ENCODE measurements at regions not wholly inside any gene's neighbourhood (a gene's known extent, or its start where the extent isn't known, plus 50 kb on each side); places are given as distances from the start of the nearest gene placed in this dataset.

DNA sequence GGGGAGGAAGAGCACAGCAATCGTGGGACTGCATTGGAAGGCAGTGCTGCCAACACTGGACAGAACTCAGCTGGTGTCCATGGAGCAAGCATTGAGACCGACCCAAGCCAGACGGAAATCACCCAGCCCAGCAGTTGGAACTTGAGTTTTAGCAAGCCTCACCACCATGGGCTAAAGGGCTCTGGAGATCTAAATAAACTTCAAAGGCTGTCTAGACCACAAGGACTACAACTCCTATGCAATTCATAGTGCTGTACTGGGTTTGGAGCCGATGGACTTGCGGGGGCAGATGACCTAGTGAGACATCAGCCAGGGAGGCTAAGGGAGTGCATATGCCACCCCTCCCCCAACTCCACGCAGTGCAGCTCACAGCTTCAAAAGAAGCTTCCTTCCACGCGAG, 243.6 kb upstream of the SLC39A10 start:
- no peak for DNase-seq (ENCODE audit: low read depth in 4 of 4, low spot score in 1 of 4)

GRCh38 chr2:195411219-195411687, 245.8 kb upstream of the SLC39A10 start:
- DNase-seq (ENCODE audit: low read depth in 4 of 4, low spot score in 1 of 4) = no peak

DNA sequence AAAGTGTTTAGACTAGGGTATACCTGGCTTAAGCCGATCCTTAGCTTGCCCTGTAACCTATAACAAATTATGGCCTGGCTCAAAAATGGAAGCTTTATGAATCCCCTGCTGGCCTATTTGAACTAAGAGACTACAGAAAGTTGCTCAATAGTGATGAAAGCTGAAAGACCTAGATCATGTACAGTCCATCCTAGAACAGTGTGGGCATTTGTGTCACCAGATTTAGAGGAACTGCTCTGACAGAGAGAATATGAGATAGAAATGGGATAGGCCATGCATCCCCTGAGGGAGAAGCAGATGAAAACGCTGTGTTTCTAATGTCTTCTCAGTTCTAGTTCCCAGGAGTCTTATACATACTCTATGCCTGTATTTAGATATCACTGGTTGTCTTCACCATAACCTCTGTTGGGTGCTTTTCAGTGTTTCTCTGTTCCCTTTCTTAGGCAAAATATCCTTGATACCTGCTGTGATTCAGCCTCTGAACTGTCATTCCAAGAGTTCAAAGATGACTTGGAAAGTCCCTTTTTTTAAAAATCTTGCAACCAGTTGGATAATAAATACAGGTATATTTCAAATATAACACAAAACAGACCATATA, 246.9 kb upstream of the SLC39A10 start:
- no peak for DNase-seq (ENCODE audit: low read depth in 4 of 4, low spot score in 1 of 4)

DNA sequence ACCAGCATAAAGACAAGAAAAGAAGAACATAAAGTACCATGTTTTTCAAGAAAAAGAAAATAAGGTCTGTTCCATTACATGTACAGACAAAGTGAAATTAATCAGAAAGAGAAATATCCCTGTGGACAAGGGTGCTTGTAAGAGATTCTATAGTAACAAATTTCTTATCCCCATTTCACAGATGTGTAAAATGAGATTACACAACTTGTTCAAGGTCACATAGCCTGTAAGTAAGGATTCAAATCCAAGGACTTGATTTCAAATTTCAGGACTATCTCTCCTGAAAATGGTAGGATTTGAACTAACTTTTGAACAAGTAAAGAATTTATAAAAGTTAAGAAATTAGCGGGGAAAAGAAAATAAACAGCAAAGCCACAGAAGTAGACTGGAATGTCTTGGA, 248.2 kb upstream of the SLC39A10 start:
- no peak for DNase-seq (ENCODE audit: low read depth in 4 of 4, low spot score in 1 of 4)

GRCh38 chr2:195408196-195408595, 248.8 kb upstream of the SLC39A10 start:
- DNase-seq (ENCODE audit: low read depth in 4 of 4, low spot score in 1 of 4) = no peak

DNA sequence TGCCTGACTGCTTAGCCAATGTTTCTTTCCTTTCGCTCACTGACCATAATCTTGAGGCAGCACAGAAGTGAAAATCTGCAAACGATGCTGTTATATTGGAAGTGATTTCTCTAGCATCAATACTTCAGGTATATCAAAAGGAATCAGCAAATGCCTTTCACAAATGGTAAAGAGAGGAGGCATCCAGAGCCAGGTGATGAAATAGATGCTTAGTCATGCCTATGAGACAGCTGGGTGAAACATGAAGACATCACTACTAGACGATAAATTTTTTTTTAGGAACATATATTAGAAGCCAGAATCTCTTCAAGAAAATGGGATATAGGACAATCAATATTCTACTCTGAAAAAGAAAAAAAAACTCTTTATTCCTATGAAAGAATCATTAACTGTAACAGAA, 249.2 kb upstream of the SLC39A10 start:
- DNase-seq (ENCODE audit: low read depth in 4 of 4, low spot score in 1 of 4) = no peak

DNA sequence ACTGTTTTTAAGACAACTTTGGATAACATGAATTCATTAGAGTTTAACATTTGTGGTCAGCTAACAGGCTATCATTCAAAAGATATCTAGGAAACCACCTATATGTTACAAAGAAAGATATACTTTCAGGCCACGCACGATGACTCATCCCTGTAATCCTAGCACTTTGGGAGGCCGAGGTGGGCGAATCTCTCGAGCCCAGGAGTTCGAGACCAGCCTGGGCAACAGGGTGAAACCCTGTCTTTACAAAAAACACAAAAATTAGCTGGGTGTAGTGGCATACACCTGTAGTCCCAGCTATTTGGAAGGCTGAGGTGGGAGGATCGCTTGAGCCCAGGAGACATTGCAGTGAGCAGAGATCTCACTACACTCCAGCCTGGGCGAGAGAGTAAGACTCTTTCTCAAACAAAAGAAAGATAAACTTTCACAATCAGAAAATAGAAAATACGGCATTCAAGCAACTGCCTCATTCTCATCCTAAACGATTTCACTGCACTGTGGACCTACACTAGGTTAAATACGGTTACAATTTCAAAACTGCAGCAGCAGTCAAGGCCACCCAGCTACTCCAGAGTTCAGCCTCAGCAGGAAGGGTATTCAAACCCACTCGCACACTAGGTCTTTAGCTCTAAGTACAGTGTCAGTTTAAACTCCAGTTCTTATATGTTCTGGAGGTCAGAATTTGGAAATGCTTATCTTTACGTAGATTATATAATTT, 250.0 kb upstream of the SLC39A10 start:
- DNase-seq (ENCODE audit: low read depth in 4 of 4, low spot score in 1 of 4) = no peak

DNA sequence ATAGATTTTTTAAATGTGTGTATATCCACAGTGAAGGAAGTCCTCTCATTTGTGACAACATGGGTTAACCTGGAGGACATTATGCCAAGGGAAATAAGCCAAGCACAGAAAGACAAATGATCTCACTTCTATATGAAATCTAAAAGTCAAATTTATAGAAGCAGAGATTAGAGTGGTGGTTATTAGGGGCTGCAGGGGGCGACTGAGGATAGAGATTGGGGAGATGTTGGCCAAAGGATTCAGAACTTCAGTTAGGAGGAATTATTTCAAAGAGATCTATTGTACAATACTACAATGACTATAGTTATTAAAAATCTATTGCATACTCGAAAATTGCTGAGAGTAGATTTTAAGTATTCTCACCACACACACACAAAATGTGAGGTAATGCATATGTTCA, 252.4 kb upstream of the SLC39A10 start:
- no peak for DNase-seq (ENCODE audit: low read depth in 4 of 4, low spot score in 1 of 4)

- DNase-seq (ENCODE audit: low read depth in 4 of 4, low spot score in 1 of 4) = no peak
These were observed 260.5 kb upstream of the SLC39A10 start for GRCh38 chr2:195396479-195396878.

GRCh38 chr2:195395362-195395761, 261.7 kb upstream of the SLC39A10 start:
- DNase-seq (ENCODE audit: low read depth in 4 of 4, low spot score in 1 of 4) = no peak

- DNase-seq (ENCODE audit: low read depth in 4 of 4, low spot score in 1 of 4) = no peak
These were observed 264.3 kb upstream of the SLC39A10 start for GRCh38 chr2:195392446-195393336.

GRCh38 chr2:195390686-195391321, 266.2 kb upstream of the SLC39A10 start:
- no peak for DNase-seq (ENCODE audit: low read depth in 4 of 4, low spot score in 1 of 4)

DNA sequence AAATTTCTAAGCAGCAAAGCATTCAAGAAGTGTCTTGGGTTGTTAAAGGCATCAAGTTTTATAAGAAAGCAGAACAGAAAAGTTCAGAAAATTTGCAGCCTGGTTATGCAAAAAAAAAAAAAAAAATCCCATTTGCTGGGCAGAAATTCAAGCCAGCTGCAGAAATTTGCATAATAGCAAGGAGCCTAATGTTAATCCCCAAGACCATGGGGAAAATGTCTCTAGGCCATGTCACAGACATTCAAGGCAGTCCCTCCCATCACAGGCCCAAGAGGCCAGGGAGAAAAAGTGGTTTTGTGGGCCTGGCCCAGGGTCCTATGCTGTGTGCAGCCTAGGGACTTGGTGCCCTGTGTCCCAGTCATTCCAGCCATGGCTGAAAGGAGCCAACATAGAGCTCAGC, 269.0 kb upstream of the SLC39A10 start:
- no peak for DNase-seq (ENCODE audit: low read depth in 4 of 4, low spot score in 1 of 4)

GRCh38 chr2:195382186-195382585, 274.8 kb upstream of the SLC39A10 start:
- DNase-seq (ENCODE audit: low read depth in 4 of 4, low spot score in 1 of 4) = no peak

GRCh38 chr2:195370167-195370943, 286.7 kb upstream of the SLC39A10 start:
- DNase-seq (ENCODE audit: low read depth in 4 of 4, low spot score in 1 of 4) = no peak

- no peak for DNase-seq (ENCODE audit: low read depth in 4 of 4, low spot score in 1 of 4)
These were observed 287.8 kb upstream of the SLC39A10 start for GRCh38 chr2:195369218-195369587.

GRCh38 chr2:195368249-195369217, 288.5 kb upstream of the SLC39A10 start:
- no peak for DNase-seq (ENCODE audit: low read depth in 4 of 4, low spot score in 1 of 4)

GRCh38 chr2:195367809-195368208, 289.2 kb upstream of the SLC39A10 start:
- no peak for DNase-seq (ENCODE audit: low read depth in 4 of 4, low spot score in 1 of 4)
